ENCODE measurements at regions not wholly inside any gene's neighbourhood (a gene's known extent, or its start where the extent isn't known, plus 50 kb on each side); places are given as distances from the start of the nearest gene placed in this dataset.

GRCh38 chr19:16019691-16020448 lies 56.4 kb upstream of the TPM4 start:
- in situ Hi-C loops (cut with HindIII; ENCODE audit: low sequenced_read_pairs) = no loop called here
- no peak for DNase-seq (ENCODE audit: low spot score)

DNA sequence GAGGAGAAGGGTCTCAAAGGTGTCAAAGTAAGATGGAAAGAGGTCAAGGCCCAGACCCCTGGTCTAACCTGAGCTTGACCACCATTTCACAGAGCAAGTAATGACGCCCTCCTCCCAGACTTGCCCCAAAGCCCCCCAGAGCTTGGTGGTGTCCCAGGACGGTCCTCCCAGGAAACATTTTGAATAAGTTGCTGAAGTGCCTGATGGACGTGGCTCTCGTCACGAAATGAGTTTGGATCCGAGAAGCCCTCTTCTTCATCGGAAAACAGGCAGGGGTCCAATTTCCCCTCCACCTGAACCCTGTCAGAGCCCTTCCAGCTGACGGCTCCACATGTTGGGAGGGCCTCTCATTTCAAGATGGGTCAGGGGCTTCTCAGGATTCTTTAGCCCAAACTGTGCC lies 54.5 kb upstream of the TPM4 start:
- DNase-seq (ENCODE audit: low spot score) = no peak
- in situ Hi-C loops (cut with HindIII; ENCODE audit: low sequenced_read_pairs) = no loop called here

DNA sequence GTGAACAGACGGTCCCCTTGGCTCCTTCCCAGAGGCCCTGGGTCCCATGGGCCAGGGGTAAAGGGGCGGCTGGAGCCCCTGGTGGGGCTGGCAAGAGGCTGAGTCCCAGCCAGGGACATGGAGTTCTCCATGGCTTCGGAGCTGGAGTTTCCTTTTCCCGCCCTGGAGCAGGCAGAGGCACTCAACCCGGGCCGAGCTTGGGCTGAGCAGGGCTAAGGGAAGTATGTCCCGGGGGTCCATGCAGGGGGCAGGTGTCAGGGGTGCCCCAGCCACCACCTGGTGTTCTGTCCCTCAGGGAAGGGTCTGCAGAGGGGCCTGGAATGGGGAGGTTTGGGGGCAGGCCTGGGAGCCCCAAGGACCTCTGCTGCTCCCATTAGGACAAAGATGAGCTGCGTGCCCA lies 54.0 kb upstream of the TPM4 start:
- in situ Hi-C loops (cut with HindIII; ENCODE audit: low sequenced_read_pairs) = no loop called here

GRCh38 chr19:16022681-16023080 lies 53.6 kb upstream of the TPM4 start:
- in situ Hi-C loops (cut with HindIII; ENCODE audit: low sequenced_read_pairs) = no loop called here
- no peak for DNase-seq (ENCODE audit: low spot score)

More for the DNA sequence above, 54.0 kb upstream of the TPM4 start:
- no peak for DNase-seq (ENCODE audit: low spot score)

- in situ Hi-C loops (cut with HindIII; ENCODE audit: low sequenced_read_pairs) = no loop called here
- no peak for DNase-seq (ENCODE audit: low spot score)
Observed at GRCh38 chr19:16023146-16023915, 53.0 kb upstream of the TPM4 start.

GRCh38 chr19:16024266-16025107 lies 51.8 kb upstream of the TPM4 start:
- DNase-seq (ENCODE audit: low spot score) = peak; percentile 10
- in situ Hi-C loops (cut with HindIII; ENCODE audit: low sequenced_read_pairs) = no loop called here

DNA sequence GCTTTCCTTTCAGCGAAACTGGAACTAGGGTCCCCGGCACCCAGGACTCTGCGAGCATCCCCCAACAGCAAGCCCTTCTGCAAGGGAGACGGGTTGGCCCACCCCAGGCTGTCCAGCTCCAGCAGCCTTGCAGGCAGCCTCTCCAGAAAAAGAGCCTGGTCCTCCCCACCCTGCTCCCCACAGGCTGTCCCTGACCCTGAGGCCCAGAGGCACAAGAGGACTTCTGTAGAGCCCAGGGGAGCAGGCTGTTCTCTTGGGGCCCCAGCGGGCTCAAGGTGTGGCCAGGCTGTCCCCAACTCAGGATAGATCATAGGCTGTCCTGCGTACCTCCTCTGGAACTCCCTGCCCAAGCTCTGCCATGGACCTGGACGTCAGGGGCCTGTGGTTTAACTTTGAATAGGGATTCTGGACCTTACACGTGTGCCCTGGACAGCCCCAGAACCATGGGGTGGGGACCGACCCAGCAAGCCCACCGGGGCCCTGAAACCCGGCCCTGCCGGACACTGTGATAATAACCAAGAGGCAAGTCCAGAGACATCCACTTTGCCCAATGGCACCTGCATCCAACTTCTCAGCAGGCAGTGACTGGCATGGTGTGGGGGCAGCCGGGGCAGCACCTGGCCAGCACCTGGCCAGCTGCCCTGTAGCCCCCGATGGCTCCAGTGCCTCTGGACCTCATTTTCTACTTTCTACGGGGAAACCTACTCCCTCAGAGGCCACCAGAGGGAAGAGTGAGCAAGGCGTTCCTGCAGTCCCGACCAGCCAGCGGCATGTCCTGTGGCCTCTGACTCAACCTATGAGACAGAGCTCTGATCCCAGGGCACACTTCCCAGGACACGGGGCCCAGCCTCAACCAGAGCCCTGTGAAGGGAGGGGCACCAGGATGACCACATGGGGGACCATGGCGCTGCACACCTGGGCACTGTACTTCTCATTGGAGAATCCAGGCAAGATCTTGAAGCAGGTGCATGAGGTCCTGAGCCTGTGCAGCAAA lies 50.9 kb upstream of the TPM4 start:
- peak; percentile 23 for DNase-seq (ENCODE audit: low spot score)
- in situ Hi-C loops (cut with HindIII; ENCODE audit: low sequenced_read_pairs) = no loop called here

- in situ Hi-C loops (cut with HindIII; ENCODE audit: low sequenced_read_pairs) = no loop called here
- no peak for DNase-seq (ENCODE audit: low spot score)
Observed at GRCh38 chr19:16026131-16026530, 50.2 kb upstream of the TPM4 start.

All from G401 (cell line).